ENCODE measurements at regions not wholly inside any gene's neighbourhood (a gene's known extent, or its start where the extent isn't known, plus 50 kb on each side); places are given as distances from the start of the nearest gene placed in this dataset.

DNA sequence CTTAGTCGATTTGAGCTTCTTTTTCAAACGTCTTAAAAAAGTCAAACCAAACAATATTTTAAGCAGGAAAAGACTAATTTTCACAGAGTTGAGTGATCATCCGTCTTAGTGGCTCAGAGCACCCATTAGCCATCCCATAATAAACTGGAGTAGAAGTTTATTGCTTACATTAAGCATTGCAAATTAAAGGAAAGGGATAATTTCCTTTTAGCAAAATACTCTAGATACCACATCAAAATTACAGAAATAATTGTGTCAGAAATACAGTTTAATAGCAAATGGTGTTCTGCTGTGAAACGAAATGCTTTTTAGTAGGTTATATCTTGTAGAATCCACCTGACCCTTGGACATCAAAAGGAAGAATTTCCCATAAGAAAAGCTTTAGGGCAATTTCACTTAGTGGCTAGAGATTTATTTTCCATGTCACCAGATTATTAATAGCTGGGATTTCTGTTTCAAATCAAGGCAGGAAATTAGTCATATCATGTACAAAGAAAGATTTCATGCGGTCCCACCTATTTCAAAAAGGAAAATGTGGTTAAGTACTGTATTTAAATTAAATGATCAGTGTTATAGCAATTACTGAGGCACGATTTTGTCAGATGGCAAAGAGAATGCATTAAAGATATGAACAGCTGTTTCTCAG, 96.2 kb downstream of the NPTX2 start (continued):
- TF ChIP-seq, protein P1, sequence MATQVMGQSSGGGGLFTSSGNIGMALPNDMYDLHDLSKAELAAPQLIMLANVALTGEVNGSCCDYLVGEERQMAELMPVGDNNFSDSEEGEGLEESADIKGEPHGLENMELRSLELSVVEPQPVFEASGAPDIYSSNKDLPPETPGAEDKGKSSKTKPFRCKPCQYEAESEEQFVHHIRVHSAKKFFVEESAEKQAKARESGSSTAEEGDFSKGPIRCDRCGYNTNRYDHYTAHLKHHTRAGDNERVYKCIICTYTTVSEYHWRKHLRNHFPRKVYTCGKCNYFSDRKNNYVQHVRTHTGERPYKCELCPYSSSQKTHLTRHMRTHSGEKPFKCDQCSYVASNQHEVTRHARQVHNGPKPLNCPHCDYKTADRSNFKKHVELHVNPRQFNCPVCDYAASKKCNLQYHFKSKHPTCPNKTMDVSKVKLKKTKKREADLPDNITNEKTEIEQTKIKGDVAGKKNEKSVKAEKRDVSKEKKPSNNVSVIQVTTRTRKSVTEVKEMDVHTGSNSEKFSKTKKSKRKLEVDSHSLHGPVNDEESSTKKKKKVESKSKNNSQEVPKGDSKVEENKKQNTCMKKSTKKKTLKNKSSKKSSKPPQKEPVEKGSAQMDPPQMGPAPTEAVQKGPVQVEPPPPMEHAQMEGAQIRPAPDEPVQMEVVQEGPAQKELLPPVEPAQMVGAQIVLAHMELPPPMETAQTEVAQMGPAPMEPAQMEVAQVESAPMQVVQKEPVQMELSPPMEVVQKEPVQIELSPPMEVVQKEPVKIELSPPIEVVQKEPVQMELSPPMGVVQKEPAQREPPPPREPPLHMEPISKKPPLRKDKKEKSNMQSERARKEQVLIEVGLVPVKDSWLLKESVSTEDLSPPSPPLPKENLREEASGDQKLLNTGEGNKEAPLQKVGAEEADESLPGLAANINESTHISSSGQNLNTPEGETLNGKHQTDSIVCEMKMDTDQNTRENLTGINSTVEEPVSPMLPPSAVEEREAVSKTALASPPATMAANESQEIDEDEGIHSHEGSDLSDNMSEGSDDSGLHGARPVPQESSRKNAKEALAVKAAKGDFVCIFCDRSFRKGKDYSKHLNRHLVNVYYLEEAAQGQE (IDR thresholded peaks at IDR 0.05; ENCODE audit: unreplicated experiment) = no peak
- no peak for TF ChIP-seq POLR2AphosphoS5 (IDR thresholded peaks at IDR 0.05; ENCODE audit: low read depth)
- TF ChIP-seq, protein P2, sequence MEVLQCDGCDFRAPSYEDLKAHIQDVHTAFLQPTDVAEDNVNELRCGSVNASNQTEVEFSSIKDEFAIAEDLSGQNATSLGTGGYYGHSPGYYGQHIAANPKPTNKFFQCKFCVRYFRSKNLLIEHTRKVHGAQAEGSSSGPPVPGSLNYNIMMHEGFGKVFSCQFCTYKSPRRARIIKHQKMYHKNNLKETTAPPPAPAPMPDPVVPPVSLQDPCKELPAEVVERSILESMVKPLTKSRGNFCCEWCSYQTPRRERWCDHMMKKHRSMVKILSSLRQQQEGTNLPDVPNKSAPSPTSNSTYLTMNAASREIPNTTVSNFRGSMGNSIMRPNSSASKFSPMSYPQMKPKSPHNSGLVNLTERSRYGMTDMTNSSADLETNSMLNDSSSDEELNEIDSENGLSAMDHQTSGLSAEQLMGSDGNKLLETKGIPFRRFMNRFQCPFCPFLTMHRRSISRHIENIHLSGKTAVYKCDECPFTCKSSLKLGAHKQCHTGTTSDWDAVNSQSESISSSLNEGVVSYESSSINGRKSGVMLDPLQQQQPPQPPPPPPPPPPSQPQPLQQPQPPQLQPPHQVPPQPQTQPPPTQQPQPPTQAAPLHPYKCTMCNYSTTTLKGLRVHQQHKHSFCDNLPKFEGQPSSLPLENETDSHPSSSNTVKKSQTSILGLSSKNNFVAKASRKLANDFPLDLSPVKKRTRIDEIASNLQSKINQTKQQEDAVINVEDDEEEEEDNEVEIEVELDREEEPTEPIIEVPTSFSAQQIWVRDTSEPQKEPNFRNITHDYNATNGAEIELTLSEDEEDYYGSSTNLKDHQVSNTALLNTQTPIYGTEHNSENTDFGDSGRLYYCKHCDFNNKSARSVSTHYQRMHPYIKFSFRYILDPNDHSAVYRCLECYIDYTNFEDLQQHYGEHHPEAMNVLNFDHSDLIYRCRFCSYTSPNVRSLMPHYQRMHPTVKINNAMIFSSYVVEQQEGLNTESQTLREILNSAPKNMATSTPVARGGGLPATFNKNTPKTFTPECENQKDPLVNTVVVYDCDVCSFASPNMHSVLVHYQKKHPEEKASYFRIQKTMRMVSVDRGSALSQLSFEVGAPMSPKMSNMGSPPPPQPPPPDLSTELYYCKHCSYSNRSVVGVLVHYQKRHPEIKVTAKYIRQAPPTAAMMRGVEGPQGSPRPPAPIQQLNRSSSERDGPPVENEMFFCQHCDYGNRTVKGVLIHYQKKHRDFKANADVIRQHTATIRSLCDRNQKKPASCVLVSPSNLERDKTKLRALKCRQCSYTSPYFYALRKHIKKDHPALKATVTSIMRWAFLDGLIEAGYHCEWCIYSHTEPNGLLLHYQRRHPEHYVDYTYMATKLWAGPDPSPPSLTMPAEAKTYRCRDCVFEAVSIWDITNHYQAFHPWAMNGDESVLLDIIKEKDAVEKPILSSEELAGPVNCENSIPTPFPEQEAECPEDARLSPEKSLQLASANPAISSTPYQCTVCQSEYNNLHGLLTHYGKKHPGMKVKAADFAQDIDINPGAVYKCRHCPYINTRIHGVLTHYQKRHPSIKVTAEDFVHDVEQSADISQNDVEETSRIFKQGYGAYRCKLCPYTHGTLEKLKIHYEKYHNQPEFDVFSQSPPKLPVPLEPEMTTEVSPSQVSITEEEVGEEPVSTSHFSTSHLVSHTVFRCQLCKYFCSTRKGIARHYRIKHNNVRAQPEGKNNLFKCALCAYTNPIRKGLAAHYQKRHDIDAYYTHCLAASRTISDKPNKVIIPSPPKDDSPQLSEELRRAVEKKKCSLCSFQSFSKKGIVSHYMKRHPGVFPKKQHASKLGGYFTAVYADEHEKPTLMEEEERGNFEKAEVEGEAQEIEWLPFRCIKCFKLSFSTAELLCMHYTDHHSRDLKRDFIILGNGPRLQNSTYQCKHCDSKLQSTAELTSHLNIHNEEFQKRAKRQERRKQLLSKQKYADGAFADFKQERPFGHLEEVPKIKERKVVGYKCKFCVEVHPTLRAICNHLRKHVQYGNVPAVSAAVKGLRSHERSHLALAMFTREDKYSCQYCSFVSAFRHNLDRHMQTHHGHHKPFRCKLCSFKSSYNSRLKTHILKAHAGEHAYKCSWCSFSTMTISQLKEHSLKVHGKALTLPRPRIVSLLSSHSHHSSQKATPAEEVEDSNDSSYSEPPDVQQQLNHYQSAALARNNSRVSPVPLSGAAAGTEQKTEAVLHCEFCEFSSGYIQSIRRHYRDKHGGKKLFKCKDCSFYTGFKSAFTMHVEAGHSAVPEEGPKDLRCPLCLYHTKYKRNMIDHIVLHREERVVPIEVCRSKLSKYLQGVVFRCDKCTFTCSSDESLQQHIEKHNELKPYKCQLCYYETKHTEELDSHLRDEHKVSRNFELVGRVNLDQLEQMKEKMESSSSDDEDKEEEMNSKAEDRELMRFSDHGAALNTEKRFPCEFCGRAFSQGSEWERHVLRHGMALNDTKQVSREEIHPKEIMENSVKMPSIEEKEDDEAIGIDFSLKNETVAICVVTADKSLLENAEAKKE (CRISPR knock-in tag; IDR thresholded peaks at IDR 0.05) = no peak

DNA sequence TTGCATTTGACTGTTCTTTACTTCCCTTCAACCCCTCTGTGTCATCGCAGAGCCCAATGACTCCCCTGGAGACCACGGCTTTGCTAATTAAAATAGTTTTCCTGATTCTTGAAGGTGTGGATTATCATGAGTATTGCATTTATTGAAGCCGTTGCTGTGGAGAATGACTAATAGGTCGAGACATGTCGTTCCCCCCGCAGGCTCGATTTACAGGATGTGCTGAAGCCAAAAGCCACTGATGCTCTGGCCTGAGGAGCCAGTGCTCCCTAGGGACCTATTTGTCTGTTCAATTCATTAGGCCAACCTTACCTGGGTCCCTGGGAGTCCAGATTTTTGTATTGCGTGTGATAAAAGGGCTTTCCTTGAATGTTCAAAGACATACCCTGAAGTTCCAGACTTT, 102.3 kb downstream of the NPTX2 start:
- no peak overlapping the region for H3K27ac Mint-ChIP-seq
- Histone ChIP-seq H3K4me3 (no peak overlapping the region), H3K27ac (ENCODE audit: low read depth) (no peak overlapping the region), H2AFZ (no peak overlapping the region), H3K9me2 (ENCODE audit: insufficient read depth) (no peaks in the 10 kb centered on the region), H4K20me1 (replicated peaks; ENCODE audit: insufficient read depth) (no peaks in the 10 kb centered on the region), H3K36me3 (ENCODE audit: insufficient read depth) (no peaks in the 10 kb centered on the region), H3F3A (replicated peaks; ENCODE audit: low read depth) (no peaks in the 10 kb centered on the region), H3K4me1 (ENCODE audit: insufficient read depth) (no peaks in the 10 kb centered on the region), H3K4me2 (no peak overlapping the region), H3K27me3 (ENCODE audit: insufficient read depth) (no peaks in the 10 kb centered on the region), H3K79me2 (replicated peaks; ENCODE audit: insufficient read depth) (no peaks in the 10 kb centered on the region)
- no peaks in the 10 kb centered on the region for H3K9me3 Mint-ChIP-seq
- no peaks in the 10 kb centered on the region for H3K36me3 Mint-ChIP-seq (ENCODE audit: low read depth)
- H3K4me3 Mint-ChIP-seq = no peak overlapping the region
- no peak for DNase-seq (ENCODE audit: low spot score)
- peaks cover 3% of the 10 kb centered on the region for H3K27me3 Mint-ChIP-seq (ENCODE audit: insufficient read depth, low read depth, poor library complexity)
- ATAC-seq = no peak
- H3K4me1 Mint-ChIP-seq = no peaks in the 10 kb centered on the region
- TF ChIP-seq ZNF331 (CRISPR knock-in tag; IDR thresholded peaks at IDR 0.05; ENCODE audit: low read depth) (no peak), NANOG (IDR thresholded peaks at IDR 0.05; ENCODE audit: borderline replicate concordance) (no peak), POLR2AphosphoS5 (IDR thresholded peaks at IDR 0.05; ENCODE audit: low read depth) (no peak)
- TF ChIP-seq, protein P1 (IDR thresholded peaks at IDR 0.05; ENCODE audit: unreplicated experiment) = no peak
